Panc1 (cell line): ENCODE measurements at regions not wholly inside any gene's neighbourhood (a gene's known extent, or its start where the extent isn't known, plus 50 kb on each side); places are given as distances from the start of the nearest gene placed in this dataset.

Experiments used
- ATAC-seq: fragments of 200-7000 bp; cut with Tn5 transposase; 2 replicates; pipeline ENCODE4 v1.9.1; 2020; ENCODE audit warnings: mild to moderate bottlenecking, moderate library complexity
- BruUV-seq: library from RNA; stranded (reverse); fragments of 400-500 nt; replicated peaks from 2 replicates; lab custom pipeline; 2021; lab: Mats Ljungman, UMichigan
- CTCF ChIA-PET: fragments of 300-600 bp; sonication (Branson Sonifier 250); formaldehyde crosslinking; loops from one replicate; lab custom pipeline; 2022; ENCODE audit warnings: antibody characterized with exemption; lab: Charles Lee
- POLR2A ChIA-PET: fragments of 300-600 bp; sonication (Branson Sonifier 250); formaldehyde crosslinking; loops from one replicate; lab custom pipeline; 2022; ENCODE audit warnings: antibody characterized with exemption; lab: Charles Lee
- DNase-seq: peaks from one replicate; pipeline ENCODE4 v3.0.0-alpha.2; 2010; ENCODE audit warnings: low read depth, low spot score
- H3K27ac ChIP-seq: 2 replicates; pipeline ENCODE4 v1.5.1; 2011; ENCODE audit warnings: mild to moderate bottlenecking, low read length, inconsistent platforms
- H3K27me3 ChIP-seq: fragments of 200-500 bp; sonication (Bioruptor generic); 2 replicates; pipeline ENCODE4 v1.6.0; 2014; ENCODE audit warnings: low read length, inconsistent platforms; ENCODE audit not compliant: control insufficient read depth, insufficient read depth
- H3K36me3 ChIP-seq: fragments of 200-500 bp; sonication (Bioruptor generic); 2 replicates; pipeline ENCODE4 v1.5.1; 2014; ENCODE audit warnings: inconsistent platforms, mild to moderate bottlenecking, low read length, moderate library complexity; ENCODE audit not compliant: control insufficient read depth, insufficient read depth
- H3K4me1 ChIP-seq: 2 replicates; pipeline ENCODE4 v1.5.1; 2011; ENCODE audit warnings: inconsistent platforms, mild to moderate bottlenecking, low read length, moderate library complexity; ENCODE audit not compliant: control insufficient read depth, insufficient read depth
- H3K4me3 ChIP-seq, 2 experiments: 2 replicates each; pipeline ENCODE4 v1.5.1; 2011 to 2012; ENCODE audit warnings: low read depth in 2 of 2, low read length in 2 of 2, mild to moderate bottlenecking in 2 of 2, inconsistent platforms in 1 of 2, moderate library complexity in 1 of 2
- H3K9me3 ChIP-seq: fragments of 200-500 bp; sonication (Bioruptor generic); 2 replicates; pipeline ENCODE4 v1.5.1; 2014; ENCODE audit warnings: low read depth, mild to moderate bottlenecking, inconsistent platforms, low read length, moderate library complexity; ENCODE audit not compliant: control insufficient read depth, insufficient read depth
- POLR2AphosphoS5 ChIP-seq: IDR thresholded peaks from 2 replicates; pipeline ENCODE4 v1.6.1; 2012; ENCODE audit warnings: mild to moderate bottlenecking, low read depth, low read length, moderate library complexity
- SIN3A ChIP-seq: IDR thresholded peaks from 2 replicates; pipeline ENCODE4 v1.6.1; 2012; ENCODE audit warnings: low read depth, mild to moderate bottlenecking, low read length, moderate library complexity, borderline replicate concordance; ENCODE audit not compliant: insufficient read depth
- TCF7L2 ChIP-seq: IDR thresholded peaks from 2 replicates; pipeline ENCODE4 v1.6.1; 2011; ENCODE audit warnings: mild to moderate bottlenecking, low read depth, low read length, inconsistent platforms
- in situ Hi-C: cut with HindIII; loops from 2 replicates; pipeline ENCODE4 v1.10.0; 2016; ENCODE audit warnings: low sequenced_read_pairs, low pct_unique_long_range_greater_than_20kb
- intact Hi-C: fragments of 100-400 bp; cut with micrococcal nuclease; formaldehyde crosslinking; loops from one replicate; pipeline ENCODE4 v1.10.0; 2022; ENCODE audit not compliant: unreplicated experiment
- TF ChIP-seq, protein P1 (sequence below): fragments of 450-650 bp; IDR thresholded peaks from 2 replicates; pipeline ENCODE4 v1.5.1; 2017; ENCODE audit warnings: mild to moderate bottlenecking
- TF ChIP-seq, protein P2 (sequence below), 2 experiments: IDR thresholded peaks; 2 replicates each; pipeline ENCODE4 v1.6.1; 2011 to 2012; ENCODE audit warnings: low read depth in 2 of 2, control low read depth in 1 of 2, low read length in 1 of 2, mild to moderate bottlenecking in 1 of 2, moderate library complexity in 1 of 2; ENCODE audit not compliant: insufficient read depth in 1 of 2

DNA sequence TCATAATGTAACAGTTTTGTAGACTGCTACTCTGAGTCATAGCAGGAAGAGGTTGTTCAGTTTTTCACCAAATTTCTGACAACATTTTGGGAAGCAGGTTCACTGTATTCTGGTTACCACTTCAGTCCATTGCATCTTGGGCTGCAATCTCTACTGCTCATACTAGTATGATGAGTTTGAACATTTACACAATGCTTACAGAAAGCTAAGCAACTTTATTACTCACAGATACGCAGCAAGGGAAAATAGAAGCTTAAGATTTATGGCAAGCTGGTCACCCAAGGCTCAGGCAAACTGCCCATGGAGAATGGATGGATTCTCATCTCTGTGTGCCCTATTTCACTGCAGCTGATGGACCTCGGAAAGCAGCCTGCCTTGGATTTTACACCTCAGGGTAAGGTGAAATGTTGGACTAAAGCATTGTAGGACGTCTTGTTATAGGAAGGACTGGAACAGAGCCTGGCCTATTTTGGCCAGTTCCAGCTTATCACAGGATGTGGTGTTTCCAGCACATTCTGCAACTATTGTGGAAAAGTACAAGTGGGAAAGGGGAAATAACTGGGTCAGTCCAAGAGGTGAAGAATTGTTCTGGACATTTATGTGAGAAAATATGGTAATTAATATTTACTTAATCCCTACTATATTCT, 887.1 kb upstream of the AGA start:
- H3K9me3 ChIP-seq = no peaks in the 10 kb centered on the region
- in situ Hi-C loops (no loop called here), intact Hi-C loops (no loop called here)
- H3K36me3 ChIP-seq = no peaks in the 10 kb centered on the region
- ATAC-seq = no peak
- CTCF ChIA-PET = no interaction called here
- no peak for DNase-seq
- H3K4me3 ChIP-seq = no peak overlapping the region
- no peaks in the 10 kb centered on the region for H3K27me3 ChIP-seq
- POLR2A ChIA-PET = no interaction called here
- BruUV-seq = no TSS peak
- no peaks in the 10 kb centered on the region for H3K4me1 ChIP-seq
- TF ChIP-seq, protein P1, sequence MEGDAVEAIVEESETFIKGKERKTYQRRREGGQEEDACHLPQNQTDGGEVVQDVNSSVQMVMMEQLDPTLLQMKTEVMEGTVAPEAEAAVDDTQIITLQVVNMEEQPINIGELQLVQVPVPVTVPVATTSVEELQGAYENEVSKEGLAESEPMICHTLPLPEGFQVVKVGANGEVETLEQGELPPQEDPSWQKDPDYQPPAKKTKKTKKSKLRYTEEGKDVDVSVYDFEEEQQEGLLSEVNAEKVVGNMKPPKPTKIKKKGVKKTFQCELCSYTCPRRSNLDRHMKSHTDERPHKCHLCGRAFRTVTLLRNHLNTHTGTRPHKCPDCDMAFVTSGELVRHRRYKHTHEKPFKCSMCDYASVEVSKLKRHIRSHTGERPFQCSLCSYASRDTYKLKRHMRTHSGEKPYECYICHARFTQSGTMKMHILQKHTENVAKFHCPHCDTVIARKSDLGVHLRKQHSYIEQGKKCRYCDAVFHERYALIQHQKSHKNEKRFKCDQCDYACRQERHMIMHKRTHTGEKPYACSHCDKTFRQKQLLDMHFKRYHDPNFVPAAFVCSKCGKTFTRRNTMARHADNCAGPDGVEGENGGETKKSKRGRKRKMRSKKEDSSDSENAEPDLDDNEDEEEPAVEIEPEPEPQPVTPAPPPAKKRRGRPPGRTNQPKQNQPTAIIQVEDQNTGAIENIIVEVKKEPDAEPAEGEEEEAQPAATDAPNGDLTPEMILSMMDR = no peak
- TF ChIP-seq, protein P2, sequence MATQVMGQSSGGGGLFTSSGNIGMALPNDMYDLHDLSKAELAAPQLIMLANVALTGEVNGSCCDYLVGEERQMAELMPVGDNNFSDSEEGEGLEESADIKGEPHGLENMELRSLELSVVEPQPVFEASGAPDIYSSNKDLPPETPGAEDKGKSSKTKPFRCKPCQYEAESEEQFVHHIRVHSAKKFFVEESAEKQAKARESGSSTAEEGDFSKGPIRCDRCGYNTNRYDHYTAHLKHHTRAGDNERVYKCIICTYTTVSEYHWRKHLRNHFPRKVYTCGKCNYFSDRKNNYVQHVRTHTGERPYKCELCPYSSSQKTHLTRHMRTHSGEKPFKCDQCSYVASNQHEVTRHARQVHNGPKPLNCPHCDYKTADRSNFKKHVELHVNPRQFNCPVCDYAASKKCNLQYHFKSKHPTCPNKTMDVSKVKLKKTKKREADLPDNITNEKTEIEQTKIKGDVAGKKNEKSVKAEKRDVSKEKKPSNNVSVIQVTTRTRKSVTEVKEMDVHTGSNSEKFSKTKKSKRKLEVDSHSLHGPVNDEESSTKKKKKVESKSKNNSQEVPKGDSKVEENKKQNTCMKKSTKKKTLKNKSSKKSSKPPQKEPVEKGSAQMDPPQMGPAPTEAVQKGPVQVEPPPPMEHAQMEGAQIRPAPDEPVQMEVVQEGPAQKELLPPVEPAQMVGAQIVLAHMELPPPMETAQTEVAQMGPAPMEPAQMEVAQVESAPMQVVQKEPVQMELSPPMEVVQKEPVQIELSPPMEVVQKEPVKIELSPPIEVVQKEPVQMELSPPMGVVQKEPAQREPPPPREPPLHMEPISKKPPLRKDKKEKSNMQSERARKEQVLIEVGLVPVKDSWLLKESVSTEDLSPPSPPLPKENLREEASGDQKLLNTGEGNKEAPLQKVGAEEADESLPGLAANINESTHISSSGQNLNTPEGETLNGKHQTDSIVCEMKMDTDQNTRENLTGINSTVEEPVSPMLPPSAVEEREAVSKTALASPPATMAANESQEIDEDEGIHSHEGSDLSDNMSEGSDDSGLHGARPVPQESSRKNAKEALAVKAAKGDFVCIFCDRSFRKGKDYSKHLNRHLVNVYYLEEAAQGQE (IDR thresholded peaks at IDR 0.05; ENCODE audit: insufficient read depth in 1 of 2, low read depth in 2 of 2, low read length in 1 of 2) = no peak
- no peak for TF ChIP-seq SIN3A
- no peak for TF ChIP-seq POLR2AphosphoS5
- no peak for TF ChIP-seq TCF7L2
- H3K27ac ChIP-seq = no peak overlapping the region

DNA sequence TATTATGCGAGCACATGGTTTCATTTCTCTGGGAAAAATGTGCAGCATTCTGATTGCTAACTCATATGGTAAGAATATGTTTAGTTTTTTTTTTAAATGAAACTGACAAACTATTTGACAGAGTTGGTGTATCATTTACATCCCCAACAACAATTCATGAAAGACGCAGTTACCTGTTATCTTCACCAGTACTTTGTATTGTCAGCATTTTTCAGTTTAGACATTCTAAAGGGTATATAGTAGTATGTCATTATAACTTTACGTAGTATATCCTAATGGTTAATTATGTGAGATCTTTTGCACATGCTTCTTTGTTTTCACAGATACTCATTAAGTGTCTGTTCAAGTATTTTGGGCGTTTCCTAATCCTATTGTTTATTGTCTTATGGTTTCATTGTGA, 891.1 kb upstream of the AGA start:
- intact Hi-C loops = no loop called here
- no peak for DNase-seq

More for the DNA sequence above, 891.1 kb upstream of the AGA start:
- Histone ChIP-seq H3K27ac (no peak overlapping the region), H3K36me3 (no peaks in the 10 kb centered on the region), H3K4me1 (no peaks in the 10 kb centered on the region), H3K9me3 (no peaks in the 10 kb centered on the region), H3K4me3 (no peak overlapping the region), H3K27me3 (no peaks in the 10 kb centered on the region)
- ATAC-seq = no peak
- ChIA-PET POLR2A (no interaction called here), CTCF (no interaction called here)
- no TSS peak for BruUV-seq
- in situ Hi-C loops = no loop called here
- TF ChIP-seq TCF7L2 (no peak), SIN3A (no peak), POLR2AphosphoS5 (no peak)
- TF ChIP-seq, protein P2 (IDR thresholded peaks at IDR 0.05; ENCODE audit: insufficient read depth in 1 of 2, low read depth in 2 of 2, low read length in 1 of 2) = no peak
- TF ChIP-seq, protein P1 = no peak
